Lung (tissue), 11 donors: ENCODE measurements at regions not wholly inside any gene's neighbourhood (a gene's known extent, or its start where the extent isn't known, plus 50 kb on each side); places are given as distances from the start of the nearest gene placed in this dataset.

ENCODE experiments used
- ATAC-seq: fragments of 200-7000 bp; cut with Tn5 transposase; one replicate; pipeline ENCODE4 v1.9.1; 2020; ENCODE audit warnings: moderate number of reproducible peaks; ENCODE audit not compliant: insufficient read depth, low FRiP score
- DNase-seq, 3 donors: peaks; one replicate each; pipeline ENCODE4 v3.0.0-alpha.2; 2013 to 2017
- H3K27ac ChIP-seq, 2 donors: one replicate each; pipeline ENCODE4 v1.5.1; 2013; ENCODE audit warnings: mild to moderate bottlenecking in 2 of 2, moderate library complexity in 2 of 2, control low read depth in 1 of 2, inconsistent platforms in 1 of 2, low read depth in 1 of 2, low read length in 1 of 2
- H3K27me3 ChIP-seq, 3 donors: one replicate each; pipeline ENCODE4 v1.5.1; 2013; ENCODE audit warnings: low read length in 2 of 3; ENCODE audit not compliant: control insufficient read depth in 3 of 3, insufficient read depth in 3 of 3
- H3K36me3 ChIP-seq, 4 donors: one replicate each; pipeline ENCODE4 v1.5.1; 2013; ENCODE audit warnings: low read length in 4 of 4, mild to moderate bottlenecking in 1 of 4, moderate library complexity in 1 of 4; ENCODE audit not compliant: control insufficient read depth in 4 of 4, insufficient read depth in 4 of 4
- H3K4me1 ChIP-seq, 5 donors: one replicate each; pipeline ENCODE4 v1.5.1; 2013; ENCODE audit warnings: low read length in 5 of 5, mild to moderate bottlenecking in 2 of 5, moderate library complexity in 1 of 5; ENCODE audit not compliant: control insufficient read depth in 5 of 5, insufficient read depth in 5 of 5
- H3K4me3 ChIP-seq: one replicate; pipeline ENCODE4 v1.5.1; 2013; ENCODE audit warnings: mild to moderate bottlenecking, control low read depth, moderate library complexity
- H3K9ac ChIP-seq, 2 donors: one replicate each; pipeline ENCODE4 v1.5.1; 2013; ENCODE audit warnings: low read length in 2 of 2, control low read depth in 1 of 2; ENCODE audit not compliant: insufficient read depth in 1 of 2
- H3K9me3 ChIP-seq, 4 donors: one replicate each; pipeline ENCODE4 v1.5.1; 2013; ENCODE audit warnings: low read length in 3 of 4, mild to moderate bottlenecking in 1 of 4, moderate library complexity in 1 of 4; ENCODE audit not compliant: control insufficient read depth in 4 of 4, insufficient read depth in 3 of 4
- WGBS, 2 donors: extraction: QIAGEN DNeasy Blood & Tissue Kit; methylation state at CpG; one replicate each; pipeline ENCODE4 v1.1.7; 2013; 5-methylcytosine and 5-hydroxymethylcytosine counted together
- TF ChIP-seq, protein P1 (sequence below): IDR thresholded peaks from 2 replicates; pipeline ENCODE4 v1.5.1; 2012; ENCODE audit warnings: mild to moderate bottlenecking; ENCODE audit errors: control extremely low read depth, extremely low read depth
- donor health status: control.
- donor health status: control.
- donor health status: Bipolar disorder and iron deficiency.
- donor health status: healthy.
- donor health status: DM: yes; HTN: yes; CAD: no.

DNA sequence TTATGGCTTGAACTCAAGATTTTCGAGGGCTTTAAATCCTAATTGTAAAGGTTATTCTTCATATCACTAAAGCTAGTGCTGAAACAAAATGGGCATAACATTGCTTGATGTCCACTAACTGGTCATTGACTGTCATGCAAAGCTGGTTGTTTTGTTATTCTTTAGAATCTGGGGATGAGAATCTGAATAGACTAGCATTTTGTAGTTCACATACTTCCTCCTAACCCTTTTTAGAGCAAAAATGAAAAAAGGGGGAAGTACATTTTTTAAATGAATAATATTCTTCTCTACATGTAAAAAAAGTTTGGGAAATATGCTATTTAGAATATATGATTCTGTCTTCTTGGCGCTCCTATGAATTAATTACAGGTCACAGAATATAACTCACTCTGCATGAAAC lies 72.2 kb upstream of the HMCN1 start:
- WGBS, 2 donors, result 92 to 97% methylated on average over 2 of the region's 2 CpGs
- no peak for ATAC-seq

DNA sequence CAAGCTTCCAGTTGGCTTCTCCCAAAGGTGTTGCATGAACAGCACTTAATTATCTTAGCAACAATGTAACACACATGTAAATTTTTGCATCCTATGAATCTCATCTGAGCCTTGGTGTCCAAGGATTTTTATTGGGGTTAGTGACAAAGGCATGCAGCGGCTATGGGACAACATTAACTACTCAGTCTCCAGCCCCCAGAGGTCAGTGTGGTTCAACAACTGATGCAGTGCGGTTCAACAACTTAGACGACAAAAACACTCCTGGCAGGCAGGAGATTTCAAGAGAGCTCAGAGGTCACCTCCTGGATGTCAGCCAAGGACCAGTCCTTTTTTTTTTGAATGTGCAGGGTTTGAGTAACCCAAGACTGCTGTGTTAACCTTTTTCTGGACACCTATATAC lies 77.5 kb upstream of the HMCN1 start:
- H3K9ac ChIP-seq, result no peak overlapping the region
- DNase-seq (no peak), ATAC-seq (no peak)
- TF ChIP-seq, protein P1, sequence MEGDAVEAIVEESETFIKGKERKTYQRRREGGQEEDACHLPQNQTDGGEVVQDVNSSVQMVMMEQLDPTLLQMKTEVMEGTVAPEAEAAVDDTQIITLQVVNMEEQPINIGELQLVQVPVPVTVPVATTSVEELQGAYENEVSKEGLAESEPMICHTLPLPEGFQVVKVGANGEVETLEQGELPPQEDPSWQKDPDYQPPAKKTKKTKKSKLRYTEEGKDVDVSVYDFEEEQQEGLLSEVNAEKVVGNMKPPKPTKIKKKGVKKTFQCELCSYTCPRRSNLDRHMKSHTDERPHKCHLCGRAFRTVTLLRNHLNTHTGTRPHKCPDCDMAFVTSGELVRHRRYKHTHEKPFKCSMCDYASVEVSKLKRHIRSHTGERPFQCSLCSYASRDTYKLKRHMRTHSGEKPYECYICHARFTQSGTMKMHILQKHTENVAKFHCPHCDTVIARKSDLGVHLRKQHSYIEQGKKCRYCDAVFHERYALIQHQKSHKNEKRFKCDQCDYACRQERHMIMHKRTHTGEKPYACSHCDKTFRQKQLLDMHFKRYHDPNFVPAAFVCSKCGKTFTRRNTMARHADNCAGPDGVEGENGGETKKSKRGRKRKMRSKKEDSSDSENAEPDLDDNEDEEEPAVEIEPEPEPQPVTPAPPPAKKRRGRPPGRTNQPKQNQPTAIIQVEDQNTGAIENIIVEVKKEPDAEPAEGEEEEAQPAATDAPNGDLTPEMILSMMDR, result no peak
- no peaks in the 10 kb centered on the region for H3K9me3 ChIP-seq
- no peak overlapping the region for H3K4me3 ChIP-seq
- WGBS, 2 donors, result 85% methylated on average over 3 of the region's 3 CpGs
- no peak overlapping the region for H3K27ac ChIP-seq
- H3K4me1 ChIP-seq, result peaks cover 0 to 2% (median 0%) of the 10 kb centered on the region in 5 donors
- no peaks in the 10 kb centered on the region for H3K27me3 ChIP-seq
- no peaks in the 10 kb centered on the region for H3K36me3 ChIP-seq

More for the DNA sequence above, 72.2 kb upstream of the HMCN1 start:
- TF ChIP-seq, protein P1, result no peak
- H3K36me3 ChIP-seq, result no peaks in the 10 kb centered on the region
- H3K27me3 ChIP-seq, result no peaks in the 10 kb centered on the region
- no peaks in the 10 kb centered on the region for H3K4me1 ChIP-seq
- no peak overlapping the region for H3K9ac ChIP-seq
- no peak overlapping the region for H3K4me3 ChIP-seq
- DNase-seq, result no peak
- H3K9me3 ChIP-seq, result no peaks in the 10 kb centered on the region
- no peak overlapping the region for H3K27ac ChIP-seq

DNA sequence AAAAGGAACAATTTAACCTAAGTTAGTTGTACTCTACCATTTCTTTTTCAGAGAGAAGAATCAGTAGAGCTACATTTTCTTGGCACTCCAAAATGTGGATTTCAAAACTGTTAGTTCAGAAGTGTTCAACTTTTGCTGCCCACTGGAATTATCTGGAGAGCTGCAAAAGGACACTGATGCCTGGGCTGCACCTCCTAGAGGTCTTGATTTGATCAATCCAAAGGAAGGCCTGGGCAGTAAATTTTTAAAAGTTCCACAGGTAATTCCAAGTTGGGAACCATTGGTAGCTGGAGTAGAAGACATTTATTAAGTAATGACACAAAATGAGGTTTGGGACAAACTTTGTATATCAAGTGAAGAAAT lies 79.3 kb upstream of the HMCN1 start:
- Histone ChIP-seq H3K36me3 (no peaks in the 10 kb centered on the region), H3K9me3 (no peaks in the 10 kb centered on the region), H3K4me1 (peaks cover 0 to 2% (median 0%) of the 10 kb centered on the region in 5 donors), H3K4me3 (no peak overlapping the region), H3K9ac (no peak overlapping the region), H3K27me3 (no peaks in the 10 kb centered on the region), H3K27ac (peak overlapping the region in 1 of 2 donors; percentile 88)
- ATAC-seq (no peak), DNase-seq (no peak)
- TF ChIP-seq, protein P1, result no peak

DNA sequence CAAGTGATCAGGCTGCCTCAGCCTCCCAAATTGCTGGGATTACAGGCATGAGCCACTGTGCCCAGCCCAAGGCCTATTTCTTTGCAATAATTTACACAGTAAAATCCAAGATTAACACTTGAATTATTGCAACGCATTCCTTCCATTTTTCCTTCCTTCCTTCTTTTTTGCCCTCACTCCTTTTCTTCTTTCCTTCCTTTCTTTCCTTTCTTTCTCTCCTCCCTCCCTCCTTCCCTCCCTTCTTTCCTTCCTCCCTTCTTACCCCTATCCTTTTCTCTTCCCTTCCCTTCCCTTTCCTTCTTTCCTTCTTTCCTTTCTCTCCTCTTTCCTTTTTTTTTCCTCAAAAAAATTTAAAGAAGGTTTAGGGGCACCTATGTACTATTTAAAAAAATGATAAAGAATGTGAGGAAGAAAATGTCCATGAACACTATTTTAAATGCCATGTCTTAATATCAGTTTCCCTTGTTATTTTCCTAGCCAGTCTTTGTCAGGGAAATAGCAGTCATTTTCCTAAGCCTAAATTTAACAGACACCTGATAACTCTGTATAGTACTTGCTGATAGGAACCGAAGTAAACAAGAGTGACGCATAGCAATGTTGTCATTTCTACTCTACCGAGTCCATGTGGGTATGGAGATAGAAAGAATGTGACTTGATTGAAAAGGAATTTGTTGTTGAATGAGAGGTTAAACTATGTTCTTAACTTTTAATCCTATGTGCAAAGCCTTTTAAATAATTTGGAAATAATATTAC lies 79.8 kb upstream of the HMCN1 start:
- no peak for ATAC-seq
- no peak for DNase-seq
- WGBS, 2 donors, result 80 to 83% methylated on average over 4 of the region's 4 CpGs

More for the DNA sequence above, 79.8 kb upstream of the HMCN1 start:
- no peaks in the 10 kb centered on the region for H3K36me3 ChIP-seq
- H3K9ac ChIP-seq, result no peak overlapping the region
- no peak overlapping the region for H3K4me3 ChIP-seq
- no peaks in the 10 kb centered on the region for H3K27me3 ChIP-seq
- TF ChIP-seq, protein P1, result no peak
- H3K4me1 ChIP-seq, result peaks cover 0 to 2% (median 0%) of the 10 kb centered on the region in 5 donors
- H3K9me3 ChIP-seq, result no peaks in the 10 kb centered on the region
- peak overlapping the region in 1 of 2 donors; percentile 36 for H3K27ac ChIP-seq
